Brain microvascular endothelial cell (primary cell): ENCODE measurements at regions not wholly inside any gene's neighbourhood (a gene's known extent, or its start where the extent isn't known, plus 50 kb on each side); places are given as distances from the start of the nearest gene placed in this dataset.

Experiments
- DNase-seq: peaks from one replicate; pipeline ENCODE4 v3.0.0-alpha.2; 2020
- H3K27ac ChIP-seq: fragments of 250-450 bp; sonication (Bioruptor Pico); 2 replicates; pipeline ENCODE4 v1.5.1; 2020; ENCODE audit warnings: mild to moderate bottlenecking, moderate library complexity
- H3K27me3 ChIP-seq: fragments of 250-450 bp; sonication (Bioruptor Pico); replicated peaks from 2 replicates; pipeline ENCODE4 v1.5.1; 2020; ENCODE audit warnings: mild to moderate bottlenecking
- H3K36me3 ChIP-seq: fragments of 250-450 bp; sonication (Bioruptor Pico); replicated peaks from 2 replicates; pipeline ENCODE4 v1.5.1; 2020; ENCODE audit warnings: mild to moderate bottlenecking
- H3K4me3 ChIP-seq: 2 replicates; pipeline ENCODE4 v1.5.1; 2011; ENCODE audit warnings: low read depth, mild to moderate bottlenecking, control low read depth, low read length, moderate library complexity
- CTCF ChIP-seq: IDR thresholded peaks from 2 replicates; pipeline ENCODE4 v1.5.1; 2011; ENCODE audit warnings: low read depth, mild to moderate bottlenecking, moderate library complexity, low read length, control low read depth, inconsistent platforms; ENCODE audit errors: missing control alignments
- in situ Hi-C: cut with HindIII; loops from 2 replicates; pipeline ENCODE4 v1.10.0; 2017; ENCODE audit warnings: low sequenced_read_pairs, low pct_ligation_motif_present

GRCh38 chr3:25142609-25143355 is 285.3 kb upstream of the RARB start:
- in situ Hi-C loops = no loop called here
- no peak for DNase-seq
- Histone ChIP-seq H3K36me3 (no peaks in the 10 kb centered on the region), H3K27ac (no peak overlapping the region), H3K27me3 (no peaks in the 10 kb centered on the region), H3K4me3 (no peak overlapping the region)
- no peak for TF ChIP-seq CTCF

GRCh38 chr3:25143356-25144025 is 284.6 kb upstream of the RARB start:
- Histone ChIP-seq H3K27me3 (no peaks in the 10 kb centered on the region), H3K36me3 (no peaks in the 10 kb centered on the region), H3K4me3 (no peak overlapping the region), H3K27ac (no peak overlapping the region)
- no peak for DNase-seq
- in situ Hi-C loops = no loop called here
- no peak for TF ChIP-seq CTCF

GRCh38 chr3:25144430-25144829 is 283.6 kb upstream of the RARB start:
- no peak overlapping the region for H3K27ac ChIP-seq
- no peaks in the 10 kb centered on the region for H3K36me3 ChIP-seq
- no peak for DNase-seq
- TF ChIP-seq CTCF = no peak
- in situ Hi-C loops = no loop called here
- no peak overlapping the region for H3K4me3 ChIP-seq
- no peaks in the 10 kb centered on the region for H3K27me3 ChIP-seq

GRCh38 chr3:25145176-25145575 is 282.9 kb upstream of the RARB start:
- no peak for DNase-seq
- no peaks in the 10 kb centered on the region for H3K27me3 ChIP-seq
- in situ Hi-C loops = no loop called here
- no peak overlapping the region for H3K4me3 ChIP-seq
- no peak for TF ChIP-seq CTCF
- no peak overlapping the region for H3K27ac ChIP-seq
- H3K36me3 ChIP-seq = no peaks in the 10 kb centered on the region

- in situ Hi-C loops = no loop called here
- Histone ChIP-seq H3K27me3 (no peaks in the 10 kb centered on the region), H3K27ac (no peak overlapping the region), H3K36me3 (no peaks in the 10 kb centered on the region), H3K4me3 (no peak overlapping the region)
- DNase-seq = no peak
- no peak for TF ChIP-seq CTCF
These were observed 277.9 kb upstream of the RARB start for GRCh38 chr3:25150199-25150598.
